NCI-H526 treated with DMSO at 0.1 percent for 48 hours (cell line): ENCODE measurements at regions not wholly inside any gene's neighbourhood (a gene's known extent, or its start where the extent isn't known, plus 50 kb on each side); places are given as distances from the start of the nearest gene placed in this dataset.
A peak's percentile ranks its signal among the peaks of the same experiment; 100 is the strongest.
"Not testable (repeated sequence)": the region's sequence is repeated elsewhere in the genome, so short reads cannot be mapped to it uniquely, and the experiment has no call there.

ENCODE experiments used
- DNase-seq: peaks from one replicate; lab custom pipeline; 2025; lab: John Stamatoyannopoulos, UW

- no peak for DNase-seq
These were observed 51.2 kb downstream of the OR13H1 start for GRCh38 chrX:131595120-131595519.

GRCh38 chrX:131607792-131608369 lies 64.0 kb downstream of the OR13H1 start:
- DNase-seq, result no peak

GRCh38 chrX:131609480-131609879 lies 65.6 kb downstream of the OR13H1 start:
- no peak for DNase-seq

DNA sequence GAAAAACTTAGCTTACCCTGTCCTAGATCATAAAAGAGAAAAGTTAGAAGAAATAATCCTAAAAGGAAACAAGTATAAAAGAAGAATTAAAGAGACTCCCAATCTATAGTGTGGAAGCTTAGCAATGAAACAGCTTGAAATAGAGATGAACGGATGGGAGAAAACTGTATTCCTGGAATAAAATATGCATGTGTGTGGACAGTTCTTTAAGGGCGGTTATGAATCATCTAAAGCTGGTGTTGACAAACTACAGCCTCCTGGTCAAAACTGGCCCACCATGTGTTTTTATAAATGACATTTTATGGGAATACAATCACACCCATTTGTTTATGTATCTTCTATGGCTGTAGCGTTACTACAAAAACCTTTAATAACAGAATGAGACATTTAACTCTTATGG lies 69.4 kb downstream of the OR13H1 start:
- no peak for DNase-seq

DNA sequence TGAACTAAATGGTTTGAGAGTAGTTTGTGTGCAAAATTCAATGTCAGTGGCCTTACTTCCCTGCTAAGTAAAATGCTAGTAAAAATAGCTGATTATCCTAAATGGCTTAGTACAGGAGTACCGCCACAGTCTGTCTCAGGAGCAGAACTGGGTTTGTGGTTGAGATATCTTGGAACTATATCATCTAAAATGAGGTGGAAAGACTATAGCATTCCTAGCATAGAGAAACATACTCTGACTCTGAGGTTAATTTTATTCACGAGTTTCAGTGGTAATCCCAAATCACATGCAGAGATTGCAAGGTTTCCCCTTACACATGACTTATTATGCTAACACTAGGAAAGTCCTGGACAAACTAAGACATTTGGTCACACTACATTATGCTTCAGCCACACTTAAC lies 70.4 kb downstream of the OR13H1 start:
- DNase-seq, result no peak

DNA sequence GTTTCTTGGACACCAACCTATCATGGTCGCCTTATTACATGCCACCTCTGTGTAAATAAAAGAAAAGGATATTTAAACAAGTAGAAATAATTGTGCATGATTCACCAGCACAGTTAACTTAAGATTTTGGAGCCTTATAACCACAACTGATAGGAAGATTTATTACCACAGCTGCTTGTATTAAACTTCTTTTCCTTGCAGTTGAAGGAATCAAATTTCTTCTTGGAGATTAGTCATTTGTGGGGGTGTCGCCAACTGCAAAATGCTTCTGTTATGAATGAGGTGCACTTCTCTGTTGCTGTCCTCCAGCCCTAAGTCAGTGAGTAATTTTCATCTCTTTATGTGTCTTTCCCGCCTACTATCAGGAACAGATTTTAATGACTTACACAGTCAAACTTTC lies 73.3 kb downstream of the OR13H1 start:
- no peak for DNase-seq

- DNase-seq, result no peak
These were observed 77.8 kb downstream of the OR13H1 start for GRCh38 chrX:131621650-131622049.

DNA sequence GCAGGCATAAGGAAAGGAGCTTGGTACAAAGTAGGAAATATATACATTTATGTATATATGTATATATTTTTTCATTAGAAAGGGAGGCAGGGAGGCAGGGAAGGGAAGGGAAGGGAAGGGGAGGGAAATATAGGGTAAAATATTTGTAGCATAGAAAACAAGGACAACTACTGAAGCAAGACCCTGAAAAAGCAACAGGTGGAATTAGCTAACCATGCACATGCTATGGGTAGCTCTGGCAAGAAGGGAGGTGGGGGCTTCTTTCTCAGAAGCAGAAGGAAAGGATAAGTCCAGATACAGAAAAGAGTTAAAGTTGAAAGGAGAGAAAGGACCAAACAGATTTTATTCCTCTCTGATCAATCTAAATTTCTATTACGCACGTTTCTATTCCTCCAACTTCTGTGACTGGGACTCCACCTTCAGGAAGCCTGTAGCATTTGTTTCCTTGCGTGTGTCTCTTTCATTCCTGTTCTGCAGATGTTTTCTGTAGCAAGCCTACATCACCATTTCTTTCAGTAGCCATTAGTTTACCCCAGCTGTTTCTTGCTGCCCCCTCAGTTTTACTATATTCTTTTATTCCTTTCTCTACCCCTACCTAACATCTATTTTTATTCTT lies 82.9 kb downstream of the OR13H1 start:
- peak; percentile 0 for DNase-seq

DNA sequence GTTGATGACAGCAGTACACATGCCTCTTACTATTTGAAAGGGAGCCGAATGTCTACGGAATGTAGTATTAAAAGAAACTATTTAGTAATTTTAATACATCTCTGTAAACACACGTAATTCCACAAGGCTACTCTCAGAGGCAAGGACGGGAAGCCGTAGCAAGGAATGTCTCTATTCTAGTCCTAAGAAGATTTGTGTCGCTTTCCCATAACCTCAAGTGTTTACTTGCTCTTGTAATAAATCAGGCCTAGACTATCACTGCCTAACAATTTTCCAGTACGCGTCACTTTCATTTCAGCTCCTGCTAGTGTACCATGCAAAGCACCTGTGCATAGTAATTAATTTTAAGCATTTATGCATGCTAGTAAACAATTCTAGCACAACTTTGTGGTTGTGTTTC lies 86.7 kb downstream of the OR13H1 start:
- no peak for DNase-seq

DNA sequence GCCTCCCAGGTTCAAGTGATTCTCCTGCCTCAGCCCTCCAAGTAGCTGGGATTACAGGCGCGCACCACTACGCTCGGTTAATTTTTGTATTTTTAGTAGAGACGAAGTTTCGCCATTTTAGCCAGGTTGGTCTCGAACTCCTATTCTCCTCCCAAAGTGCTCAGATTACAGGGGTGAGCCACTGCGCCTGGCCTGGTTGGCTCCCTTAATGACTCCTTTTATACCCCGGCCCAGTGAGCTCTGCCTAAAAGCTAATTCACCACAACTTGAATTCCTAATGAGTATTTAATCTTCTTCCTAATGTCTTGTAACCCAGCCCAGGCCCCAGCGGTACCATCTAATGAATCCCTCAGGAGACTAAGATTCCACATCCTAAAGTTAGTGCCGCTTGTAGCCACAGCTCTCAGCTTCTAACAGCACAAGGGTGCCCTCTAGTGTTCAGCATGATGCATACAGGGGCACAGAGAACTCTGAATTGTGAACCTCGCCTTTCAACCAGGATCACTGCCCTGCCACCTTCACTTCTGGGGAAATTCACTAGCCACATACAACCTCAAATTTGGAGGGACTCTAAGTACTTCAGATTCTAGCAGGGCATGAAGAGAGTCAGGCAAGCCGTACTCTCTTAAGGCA lies 89.5 kb downstream of the OR13H1 start:
- peak; percentile 30 for DNase-seq

DNA sequence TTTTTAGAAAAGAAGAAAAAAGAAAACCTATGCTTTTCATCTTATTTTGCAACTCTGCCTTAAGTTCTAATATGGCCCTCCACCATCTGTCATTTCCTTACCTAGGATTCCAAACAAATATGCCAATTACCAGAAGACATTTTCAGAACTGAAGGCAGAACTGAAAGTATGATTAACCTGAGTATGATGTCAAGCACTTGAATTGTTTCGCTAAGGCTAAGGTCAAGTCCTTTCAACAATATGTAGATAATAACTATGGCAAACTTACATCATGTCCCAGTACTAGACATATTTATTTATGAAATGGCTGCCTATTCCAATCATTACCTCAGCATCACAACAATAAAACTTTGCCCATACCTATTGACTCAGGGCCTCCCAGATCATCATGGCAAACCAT lies 91.0 kb downstream of the OR13H1 start:
- DNase-seq, result no peak

DNA sequence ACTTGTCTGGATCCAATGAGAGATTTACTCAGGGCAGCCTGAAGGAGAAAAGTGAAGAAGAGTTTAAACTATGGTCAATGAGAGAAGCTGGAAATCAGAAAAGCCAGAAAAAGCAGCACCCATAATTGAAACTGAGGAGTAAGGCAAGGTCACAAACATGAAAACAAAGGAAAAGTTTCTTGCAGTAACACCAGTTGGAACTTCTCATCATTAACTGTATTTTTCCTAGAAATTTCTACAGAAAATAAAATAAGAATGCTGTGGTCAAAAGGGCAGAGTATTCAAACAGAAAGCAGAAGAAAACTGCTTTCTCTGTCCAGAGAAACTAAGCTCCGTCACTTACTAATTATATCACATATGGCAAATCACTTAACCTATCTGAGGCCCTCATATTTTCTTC lies 102.2 kb downstream of the OR13H1 start:
- DNase-seq, result no peak

- no peak for DNase-seq
These were observed 105.9 kb downstream of the OR13H1 start for GRCh38 chrX:131649741-131650140.

- DNase-seq, result no peak
These were observed 107.0 kb downstream of the OR13H1 start for GRCh38 chrX:131650637-131651410.

- not testable (repeated sequence) for DNase-seq
These were observed 119.9 kb downstream of the OR13H1 start for GRCh38 chrX:131663726-131664125.

GRCh38 chrX:131671735-131672134 lies 127.9 kb downstream of the OR13H1 start:
- DNase-seq, result no peak

DNA sequence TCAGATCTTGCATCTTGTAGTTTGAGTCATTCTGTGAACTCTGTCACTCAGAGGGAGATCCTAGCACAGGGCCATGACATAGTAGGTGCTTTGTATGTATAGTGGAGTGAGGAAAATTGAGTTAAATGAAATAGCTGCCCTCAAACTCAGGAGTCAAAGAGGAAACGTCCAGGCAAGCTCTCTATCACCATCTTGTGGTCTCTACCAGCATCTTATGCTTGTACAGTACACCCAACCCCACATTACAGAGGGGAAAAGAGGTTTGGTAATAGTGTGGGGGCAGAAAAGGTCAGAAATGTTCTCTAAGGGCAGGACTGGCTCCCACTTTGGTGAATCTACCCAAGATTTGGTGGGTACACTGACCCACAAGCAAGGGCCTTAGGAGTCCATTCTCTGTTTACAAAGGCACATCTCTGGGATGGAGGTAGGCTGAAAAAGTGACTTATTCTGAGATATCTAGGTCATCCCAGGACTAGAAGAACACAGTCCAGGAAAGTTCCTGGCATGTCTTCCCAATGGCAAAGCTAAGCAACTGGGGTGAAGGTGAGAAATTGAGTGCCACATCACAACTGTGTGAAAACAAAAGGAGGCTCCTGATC lies 131.8 kb downstream of the OR13H1 start:
- DNase-seq, result no peak

- no peak for DNase-seq
These were observed 134.1 kb downstream of the OR13H1 start for GRCh38 chrX:131677655-131678628.

- not testable (repeated sequence) for DNase-seq
These were observed 138.9 kb downstream of the OR13H1 start for GRCh38 chrX:131682735-131683134.

DNA sequence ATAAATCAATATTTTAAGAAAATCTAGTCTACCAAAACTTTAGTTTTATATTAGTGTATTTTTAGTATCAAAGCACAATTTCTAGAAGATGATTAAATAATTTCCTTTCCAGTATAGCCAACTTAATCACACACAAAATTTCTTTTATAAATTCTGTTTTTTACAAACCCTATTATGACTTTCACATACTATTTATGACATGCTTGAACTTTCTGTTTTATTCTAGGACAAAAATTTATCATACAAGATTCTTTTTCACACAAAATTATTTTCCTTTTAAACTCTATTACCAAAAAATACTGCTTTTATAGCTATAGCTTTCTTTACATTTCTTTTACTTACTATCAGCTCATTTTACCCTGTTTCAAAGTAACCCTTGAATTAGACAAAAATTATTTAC lies 149.5 kb downstream of the OR13H1 start:
- DNase-seq, result no peak

DNA sequence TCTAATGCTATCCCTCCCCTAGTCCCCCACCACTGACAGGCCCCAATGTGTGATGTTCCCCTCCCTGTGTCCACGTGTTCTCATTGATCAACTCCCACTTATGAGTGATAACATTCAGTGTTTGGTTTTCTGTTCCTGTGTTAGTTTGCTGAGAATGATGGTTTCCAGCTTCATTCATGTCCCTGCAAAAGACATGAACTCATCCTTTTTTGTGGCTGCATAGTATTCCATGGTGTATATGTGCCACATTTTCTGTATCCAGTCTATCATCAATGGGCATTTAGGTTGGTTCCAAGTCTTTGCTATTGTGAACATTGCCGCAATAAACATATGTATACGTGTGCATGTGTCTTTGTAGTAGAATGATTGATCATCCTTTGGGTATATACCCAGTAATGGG lies 153.1 kb downstream of the OR13H1 start:
- not testable (repeated sequence) for DNase-seq
